ENCODE measurements at regions not wholly inside any gene's neighbourhood (a gene's known extent, or its start where the extent isn't known, plus 50 kb on each side); places are given as distances from the start of the nearest gene placed in this dataset.

DNA sequence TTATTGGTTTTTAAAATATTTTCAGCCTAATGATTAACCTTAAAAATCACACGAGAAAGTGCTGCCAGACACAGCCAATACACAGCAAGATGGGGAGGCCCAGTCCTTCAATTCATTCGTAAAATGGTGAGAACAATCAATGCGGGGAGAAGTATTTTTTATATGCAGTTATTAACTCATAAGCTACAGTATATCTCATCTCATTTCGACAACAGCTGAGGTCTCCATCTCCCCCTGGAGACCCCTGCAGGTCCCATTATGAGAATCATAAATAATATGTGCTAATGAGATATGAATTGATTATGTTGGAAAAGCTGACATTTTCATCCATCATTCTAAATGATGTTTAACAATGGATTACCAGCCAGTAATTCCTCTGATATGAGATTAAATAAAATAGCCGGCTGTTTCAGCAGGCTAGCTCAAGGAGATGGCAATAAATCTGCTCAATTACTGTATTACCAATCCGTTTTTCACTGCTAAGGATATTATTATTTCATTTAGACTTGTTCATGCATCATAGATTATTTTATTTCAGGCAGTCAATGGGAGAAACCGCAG is 535.8 kb downstream of the GALR1 start:
- TF ChIP-seq, protein P1, sequence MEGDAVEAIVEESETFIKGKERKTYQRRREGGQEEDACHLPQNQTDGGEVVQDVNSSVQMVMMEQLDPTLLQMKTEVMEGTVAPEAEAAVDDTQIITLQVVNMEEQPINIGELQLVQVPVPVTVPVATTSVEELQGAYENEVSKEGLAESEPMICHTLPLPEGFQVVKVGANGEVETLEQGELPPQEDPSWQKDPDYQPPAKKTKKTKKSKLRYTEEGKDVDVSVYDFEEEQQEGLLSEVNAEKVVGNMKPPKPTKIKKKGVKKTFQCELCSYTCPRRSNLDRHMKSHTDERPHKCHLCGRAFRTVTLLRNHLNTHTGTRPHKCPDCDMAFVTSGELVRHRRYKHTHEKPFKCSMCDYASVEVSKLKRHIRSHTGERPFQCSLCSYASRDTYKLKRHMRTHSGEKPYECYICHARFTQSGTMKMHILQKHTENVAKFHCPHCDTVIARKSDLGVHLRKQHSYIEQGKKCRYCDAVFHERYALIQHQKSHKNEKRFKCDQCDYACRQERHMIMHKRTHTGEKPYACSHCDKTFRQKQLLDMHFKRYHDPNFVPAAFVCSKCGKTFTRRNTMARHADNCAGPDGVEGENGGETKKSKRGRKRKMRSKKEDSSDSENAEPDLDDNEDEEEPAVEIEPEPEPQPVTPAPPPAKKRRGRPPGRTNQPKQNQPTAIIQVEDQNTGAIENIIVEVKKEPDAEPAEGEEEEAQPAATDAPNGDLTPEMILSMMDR (IDR thresholded peaks at IDR 0.05; ENCODE audit: low read depth, low read length): no peak
- TF ChIP-seq POLR2A (IDR thresholded peaks at IDR 0.05; ENCODE audit: extremely low read depth, insufficient read length): no peak
